ENCODE measurements at regions not wholly inside any gene's neighbourhood (a gene's known extent, or its start where the extent isn't known, plus 50 kb on each side); places are given as distances from the start of the nearest gene placed in this dataset.

DNA sequence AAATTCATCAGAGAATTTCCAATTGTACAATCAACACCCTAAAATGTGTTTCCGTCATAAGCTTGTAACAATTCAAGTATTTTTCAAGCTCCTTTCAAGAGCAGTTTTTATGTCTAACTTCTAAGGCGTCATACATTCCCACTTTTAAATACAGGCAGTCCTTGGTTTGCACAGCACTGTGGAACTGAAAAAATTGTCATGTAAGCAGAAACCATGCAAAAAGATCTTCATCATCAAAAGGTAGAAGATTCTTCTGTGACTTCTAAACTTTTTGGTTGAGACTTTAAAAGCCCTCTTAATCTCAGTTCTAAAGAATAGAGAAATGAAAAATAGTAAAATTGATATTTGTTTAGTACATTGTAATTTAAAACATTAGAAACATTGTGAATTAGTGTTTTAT is 315.6 kb downstream of the TPBG start:
- no peak for DNase-seq

DNA sequence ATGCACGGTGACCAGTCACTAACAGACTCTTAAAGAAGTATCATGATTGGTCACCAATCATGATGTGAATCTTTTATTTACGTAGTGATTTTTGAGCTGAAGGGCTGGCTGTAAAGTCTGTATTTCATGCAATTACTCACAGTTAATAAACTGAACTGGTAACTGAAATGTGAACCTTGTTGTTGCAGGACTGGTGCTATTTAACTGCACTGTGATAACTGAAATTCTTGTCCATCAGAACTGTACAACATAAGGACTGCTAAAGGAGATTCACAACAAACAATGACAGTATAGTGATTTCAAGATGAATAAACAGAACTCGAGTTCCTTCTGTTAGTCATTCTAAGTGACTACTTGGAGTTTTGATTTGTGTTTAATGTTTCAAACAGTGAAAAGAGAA is 316.6 kb downstream of the TPBG start:
- no peak for DNase-seq

DNA sequence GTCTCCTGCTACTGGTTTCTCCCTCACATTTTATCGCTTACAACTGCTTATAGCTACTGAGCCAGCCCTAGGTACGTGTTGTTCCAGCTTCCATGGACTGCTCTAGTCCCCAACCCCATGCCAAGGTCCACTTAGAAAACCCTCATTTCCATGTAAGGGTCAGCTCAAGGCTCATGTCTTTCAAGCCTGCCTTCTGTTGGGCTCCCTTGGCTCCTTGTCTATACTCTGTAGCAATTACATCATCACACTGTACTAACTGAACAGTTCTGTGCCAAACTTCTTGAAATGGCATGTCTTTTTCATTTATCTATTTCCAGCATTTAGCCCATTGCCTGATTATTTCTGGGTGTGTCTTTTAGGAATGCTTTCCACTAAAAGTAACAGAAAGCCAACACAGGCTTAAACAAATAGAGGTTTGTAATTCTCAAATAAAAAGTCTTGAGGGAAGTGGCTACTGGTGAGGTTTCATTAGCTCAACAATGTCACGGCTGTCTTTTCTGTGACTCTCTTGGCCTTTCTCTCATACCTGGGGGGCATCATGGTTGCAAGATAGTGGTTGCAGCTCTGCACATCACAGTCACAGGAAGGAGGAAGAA is 317.6 kb downstream of the TPBG start:
- DNase-seq: no peak

DNA sequence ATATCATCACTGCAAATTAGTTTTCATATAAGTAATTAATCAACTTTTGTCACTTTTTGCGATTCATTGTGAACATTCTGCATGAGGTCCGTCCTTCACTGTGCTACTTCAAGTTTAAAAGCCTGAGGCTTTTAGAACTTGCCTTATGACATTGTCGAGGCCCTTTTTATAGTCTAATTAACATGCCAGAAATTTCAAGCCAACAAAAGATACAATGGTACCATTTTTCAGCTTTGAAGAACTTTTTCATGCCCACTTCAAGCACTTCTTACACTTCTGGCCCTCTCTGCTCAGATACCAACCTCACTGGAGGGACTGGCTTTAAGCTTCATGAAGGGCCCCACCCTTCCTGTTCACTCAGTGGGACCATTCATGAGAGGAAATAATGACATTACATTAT is 323.1 kb downstream of the TPBG start:
- no peak for DNase-seq

DNA sequence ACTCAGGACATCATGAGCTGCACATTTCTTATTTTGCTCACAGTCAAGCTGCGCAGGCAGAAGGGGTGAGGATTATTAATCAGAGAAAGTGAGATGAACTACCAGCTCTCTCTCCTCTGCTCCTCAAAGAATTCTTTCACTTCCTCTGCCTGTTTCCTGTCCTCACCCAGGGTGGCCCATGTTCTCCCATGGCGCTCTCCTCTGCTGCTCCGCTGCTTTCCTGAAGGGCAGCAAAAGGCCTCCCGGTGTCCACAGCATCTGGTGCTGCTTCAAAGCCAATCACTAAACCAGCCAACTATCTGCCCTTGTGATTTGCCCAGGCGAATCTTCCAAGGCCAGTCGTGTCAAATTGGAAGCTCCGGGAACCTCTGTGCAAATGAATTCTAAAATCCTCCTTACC is 324.2 kb downstream of the TPBG start:
- DNase-seq: no peak

DNA sequence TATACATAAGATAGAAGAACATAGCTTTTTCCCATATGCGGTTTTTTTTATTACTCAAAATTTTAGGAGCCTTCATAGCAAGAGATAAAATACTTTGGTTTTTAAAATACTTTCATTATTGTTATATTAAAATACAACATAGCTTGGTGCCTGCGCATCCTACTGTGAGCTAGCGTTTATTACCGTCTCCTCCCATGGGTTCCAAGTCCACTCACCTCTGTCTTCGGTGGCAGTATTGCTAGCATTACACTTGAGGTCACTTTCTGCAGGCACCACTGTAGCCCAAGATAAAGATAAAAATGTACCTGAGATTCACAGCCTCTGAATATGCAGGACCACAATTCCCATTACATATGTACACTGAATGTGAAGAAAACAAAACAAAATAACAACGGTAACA is 326.7 kb downstream of the TPBG start:
- no peak for DNase-seq

DNA sequence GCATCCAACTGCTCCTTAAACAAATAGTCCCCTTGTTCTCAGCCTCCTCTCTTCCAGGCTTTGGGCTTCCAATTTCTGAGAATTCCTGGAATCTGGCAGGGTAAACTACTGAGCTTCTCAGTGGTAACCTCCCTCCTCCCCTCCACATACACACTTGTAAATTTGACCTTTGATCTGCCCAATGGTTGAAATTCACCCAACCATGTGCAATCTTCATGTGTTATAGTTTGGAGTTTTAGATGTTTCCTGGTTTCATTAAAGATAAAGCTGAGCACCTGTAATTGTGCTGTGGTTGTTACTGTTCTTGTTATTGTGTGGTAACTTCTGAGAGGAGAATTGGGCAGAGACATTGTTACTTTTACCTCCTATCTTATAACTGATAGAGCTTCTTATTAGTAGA is 328.4 kb downstream of the TPBG start:
- DNase-seq: no peak

DNA sequence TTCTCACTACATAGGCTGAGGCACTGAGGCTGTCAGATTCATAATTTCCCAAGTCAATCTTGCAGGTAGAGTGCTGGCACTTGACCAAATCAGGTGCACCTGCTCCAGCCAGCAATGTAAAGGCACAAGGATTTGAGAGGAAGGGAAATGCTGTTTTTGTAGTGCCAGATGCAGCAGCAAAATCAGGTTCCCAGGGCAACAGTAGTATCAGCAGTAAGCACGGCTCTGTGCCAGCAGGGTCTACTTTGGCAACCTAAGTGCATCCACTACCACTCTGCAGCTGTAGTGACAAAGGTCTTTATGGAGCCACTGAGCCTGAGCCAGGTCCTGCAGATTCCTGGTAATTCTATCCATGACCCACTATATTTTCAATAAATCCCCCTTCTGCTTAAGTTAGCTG is 329.5 kb downstream of the TPBG start:
- DNase-seq: no peak

DNA sequence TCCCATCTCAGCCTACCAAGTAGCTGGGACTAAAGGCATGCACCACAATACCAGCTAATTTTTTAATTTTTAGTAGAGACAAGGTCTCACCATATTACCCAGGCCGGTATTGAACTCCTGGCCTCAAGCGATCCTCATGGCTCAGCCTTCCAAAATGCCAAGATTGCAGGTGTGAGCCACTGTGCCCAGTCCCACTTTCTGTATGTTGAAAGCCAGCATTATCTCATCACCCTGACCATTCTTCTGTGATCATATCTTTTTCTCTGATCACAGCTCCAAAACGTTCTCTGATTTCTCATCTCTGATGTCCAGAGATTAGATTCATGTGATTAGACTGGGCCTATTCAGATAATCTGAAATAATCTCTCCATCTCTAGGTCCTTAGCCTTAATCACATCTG is 337.7 kb downstream of the TPBG start:
- DNase-seq: no peak

DNA sequence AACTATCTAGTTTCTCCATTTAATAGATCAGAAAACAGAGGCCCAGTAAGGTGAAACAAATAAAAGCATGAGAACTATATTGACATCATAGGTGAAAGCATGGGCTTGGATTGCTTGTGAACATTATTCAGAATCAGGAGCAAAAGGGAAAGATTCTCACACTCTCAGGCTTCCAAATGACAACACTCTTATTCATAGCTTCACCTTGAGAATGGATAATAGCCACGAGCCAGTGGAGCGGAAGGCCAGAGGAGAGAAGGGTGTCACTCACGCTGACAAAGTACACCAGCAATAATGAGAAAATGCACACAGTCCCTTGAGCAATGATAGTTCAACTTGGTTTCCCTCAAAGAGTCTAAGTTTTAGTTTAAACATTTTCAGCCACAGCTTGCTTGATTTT is 339.0 kb downstream of the TPBG start:
- DNase-seq: no peak

DNA sequence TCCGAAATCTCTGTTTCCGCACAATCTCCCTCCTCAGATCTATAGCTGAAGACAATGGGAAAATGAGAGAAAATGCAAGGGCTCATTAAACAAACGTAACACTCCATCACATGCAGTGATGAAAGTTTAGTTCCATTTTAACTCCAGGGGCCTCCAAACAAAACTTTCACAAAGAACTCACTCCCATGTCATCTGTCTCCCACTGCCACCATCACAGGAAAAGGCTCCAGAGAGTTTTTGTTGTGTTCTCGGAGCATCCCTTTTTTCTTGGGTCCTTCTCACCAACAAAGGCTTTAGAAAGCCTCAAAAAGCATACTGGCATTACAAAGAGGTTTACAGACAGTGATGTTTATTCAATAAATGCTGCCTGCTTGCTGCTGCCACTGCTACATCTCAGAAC is 339.6 kb downstream of the TPBG start:
- no peak for DNase-seq

DNA sequence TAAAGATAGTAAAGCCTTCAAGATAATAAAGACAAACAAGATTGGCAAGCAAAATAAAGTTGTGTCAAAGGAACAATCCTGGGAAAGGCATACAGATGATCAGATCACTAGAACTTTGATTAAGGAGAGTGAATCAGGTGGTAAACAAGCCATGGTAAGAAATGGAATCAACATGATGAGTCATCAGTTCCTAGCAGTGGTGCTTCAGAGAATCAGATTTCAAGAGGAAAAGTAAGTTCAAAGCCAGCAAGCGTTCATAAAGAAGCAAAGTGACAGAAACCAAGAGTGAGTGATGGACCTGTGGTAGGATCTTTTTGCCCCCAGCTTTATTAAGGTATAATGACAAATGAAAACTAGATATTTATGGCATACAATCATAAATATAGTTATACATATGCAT is 340.4 kb downstream of the TPBG start:
- DNase-seq: no peak

DNA sequence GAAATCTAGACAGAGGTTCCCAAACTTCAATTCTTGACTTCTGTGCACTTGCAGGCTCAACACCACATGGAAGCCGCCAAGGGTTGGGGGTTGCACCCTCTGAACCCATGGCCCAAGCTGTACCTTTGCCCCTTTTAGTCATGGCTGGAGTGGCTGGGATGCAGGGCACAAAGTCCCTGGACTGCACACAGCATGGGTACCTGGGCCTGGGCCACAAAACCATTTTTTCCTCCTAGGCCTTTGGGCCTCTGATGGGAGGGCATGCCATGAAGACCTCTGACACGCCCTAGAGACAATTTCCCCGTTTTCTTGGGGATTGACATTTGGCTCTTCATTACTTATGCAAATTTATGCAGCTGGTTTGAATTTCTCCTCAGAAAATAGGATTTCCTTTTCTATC is 342.0 kb downstream of the TPBG start:
- no peak for DNase-seq

DNA sequence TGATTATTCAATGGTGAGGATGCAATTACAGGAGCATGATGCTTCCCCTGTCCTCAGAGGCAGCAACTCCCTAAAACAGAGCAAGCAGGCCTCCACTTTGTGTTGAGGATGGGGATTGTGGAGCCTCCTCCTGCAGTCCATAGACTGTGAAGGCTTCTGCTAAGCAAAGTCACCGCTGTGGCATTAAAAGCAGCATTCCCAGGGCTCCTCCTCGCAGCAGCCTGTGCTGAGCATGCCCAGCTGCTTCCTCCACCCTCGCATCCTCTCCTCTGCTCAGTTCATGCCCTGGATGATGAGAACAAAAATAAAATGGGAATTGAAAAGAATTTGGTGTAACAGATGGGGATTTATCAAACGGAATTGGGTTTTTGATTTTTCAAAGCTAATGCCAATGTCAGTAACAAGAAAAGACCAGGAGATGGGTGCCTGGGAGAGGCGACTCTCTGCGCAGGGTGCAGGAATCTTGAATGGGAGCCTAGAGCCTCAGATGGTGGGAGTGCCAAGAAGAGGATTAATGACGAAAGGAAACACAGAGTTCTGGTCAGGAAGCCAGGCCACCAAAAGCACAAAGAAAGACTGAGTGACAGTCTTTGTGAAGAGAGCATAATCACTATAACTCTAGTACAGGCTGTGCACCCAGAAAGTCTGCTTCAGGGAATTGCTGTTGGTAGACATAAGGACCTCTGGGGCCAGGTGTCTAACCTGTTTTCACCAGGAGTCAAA is 347.6 kb downstream of the TPBG start:
- DNase-seq: peak; percentile 11

DNA sequence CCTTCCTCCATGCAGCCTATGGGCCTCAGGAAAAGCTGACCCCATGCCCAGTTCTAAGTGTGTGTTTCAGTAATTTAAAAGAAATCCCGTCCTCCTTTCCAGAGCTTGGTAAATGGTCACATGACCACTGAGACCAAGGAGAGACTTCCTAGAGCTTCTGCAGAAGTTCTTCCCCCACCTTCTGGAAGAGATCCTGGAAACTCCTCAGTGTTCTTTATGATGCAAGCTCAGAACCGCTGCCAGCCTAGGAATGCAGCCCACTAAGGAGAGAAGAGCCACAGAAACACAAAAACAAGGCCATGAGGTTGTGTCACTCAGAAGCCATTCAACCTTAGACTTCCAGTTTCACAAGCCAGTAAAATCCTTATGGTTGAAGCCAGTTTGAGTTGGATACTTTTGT is 348.4 kb downstream of the TPBG start:
- peak; percentile 19 for DNase-seq

DNA sequence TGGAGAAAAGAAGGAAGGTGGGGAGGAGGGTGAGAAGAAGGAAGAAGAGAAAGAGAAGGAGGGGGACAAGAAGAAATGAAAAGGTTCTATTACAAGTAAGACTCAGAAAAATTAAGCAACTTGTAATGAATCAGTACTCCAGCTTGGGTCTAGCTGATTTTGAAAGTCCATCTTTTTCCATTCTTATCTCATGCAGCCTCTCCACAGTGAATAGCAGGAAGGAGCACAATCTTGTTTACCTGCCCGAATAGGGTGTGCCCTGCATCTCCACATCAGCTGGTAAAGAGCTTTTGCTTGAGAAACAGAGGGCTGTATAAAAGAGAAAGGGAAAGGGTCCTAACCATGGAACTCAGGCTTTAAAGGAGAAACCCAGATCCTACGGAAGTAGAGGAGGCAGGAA is 348.8 kb downstream of the TPBG start:
- DNase-seq: no peak

DNA sequence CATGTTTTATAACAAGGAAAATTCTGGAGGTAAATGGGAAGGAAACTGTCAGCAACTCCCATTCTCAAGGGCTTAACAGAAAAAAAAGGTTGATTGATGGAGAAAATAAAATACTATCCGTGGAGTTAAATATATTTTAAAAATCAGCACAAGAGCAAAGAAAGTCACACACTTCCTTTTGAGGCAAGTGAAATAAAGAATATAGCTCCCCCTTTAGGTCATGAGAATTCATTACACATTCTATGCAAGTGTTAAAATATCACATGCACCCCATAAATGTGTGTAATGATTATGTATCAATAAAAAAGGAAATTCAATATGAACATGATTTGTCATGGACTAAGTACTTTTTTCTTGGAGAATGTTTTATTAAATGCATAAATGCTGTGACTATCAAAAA is 349.2 kb downstream of the TPBG start:
- peak; percentile 9 for DNase-seq

DNA sequence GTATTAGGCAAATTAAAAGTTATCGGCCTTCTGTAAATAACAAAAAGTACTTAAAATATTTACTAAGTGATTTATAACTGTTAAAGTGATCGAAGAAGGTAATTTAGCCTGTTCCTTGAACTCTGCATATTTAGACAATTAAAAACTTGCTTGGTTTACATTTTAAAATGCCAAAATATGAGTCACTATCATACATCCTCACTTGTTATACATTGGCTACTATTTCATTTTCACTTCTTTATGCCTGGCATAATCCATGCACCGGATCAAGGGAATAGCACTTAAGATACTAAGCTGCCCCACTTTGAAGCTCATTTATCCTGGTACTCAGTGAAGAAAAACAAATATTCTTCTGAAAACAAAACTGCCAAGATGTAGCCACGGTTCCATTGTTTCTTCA is 344.6 kb downstream of the UBE3D start:
- no peak for DNase-seq

DNA sequence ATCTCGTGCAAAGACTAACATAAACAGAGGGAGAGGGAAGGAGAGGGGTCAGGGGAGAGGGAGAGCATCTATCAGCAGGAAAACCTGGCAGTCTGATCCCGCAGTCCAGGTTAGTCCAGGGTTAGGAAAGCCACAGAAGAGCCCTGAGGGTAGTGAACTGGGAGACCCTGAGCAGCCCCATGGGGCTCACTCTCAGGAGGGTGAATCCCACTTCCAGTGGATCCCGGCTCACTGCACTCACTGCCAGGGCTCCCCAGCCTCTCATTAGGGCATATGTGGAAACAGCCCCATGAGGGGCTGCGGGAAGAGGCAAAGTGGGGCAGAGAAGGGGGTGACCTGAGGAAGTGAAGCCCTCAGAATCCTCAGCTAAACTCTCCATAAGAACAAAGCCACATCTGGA is 329.9 kb downstream of the UBE3D start:
- DNase-seq: no peak

DNA sequence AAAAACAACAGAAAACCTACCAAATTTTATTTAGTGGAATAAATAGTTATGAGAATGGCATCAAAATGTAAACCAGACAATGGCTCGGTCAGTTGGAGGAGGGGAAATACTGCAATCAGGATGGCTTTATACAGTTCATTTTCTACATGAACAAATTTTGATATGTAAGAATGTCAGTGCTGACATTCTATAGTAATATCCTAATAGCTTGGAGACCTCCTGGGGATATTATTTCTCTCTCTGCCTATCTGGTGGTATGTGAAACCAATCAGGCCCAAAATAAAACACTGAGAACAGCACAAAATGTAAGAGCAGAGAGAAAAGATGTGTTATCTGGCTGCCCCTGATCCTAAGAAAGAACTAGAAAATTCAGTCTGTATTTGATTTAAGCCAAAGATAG is 327.7 kb downstream of the UBE3D start:
- DNase-seq: no peak

DNA sequence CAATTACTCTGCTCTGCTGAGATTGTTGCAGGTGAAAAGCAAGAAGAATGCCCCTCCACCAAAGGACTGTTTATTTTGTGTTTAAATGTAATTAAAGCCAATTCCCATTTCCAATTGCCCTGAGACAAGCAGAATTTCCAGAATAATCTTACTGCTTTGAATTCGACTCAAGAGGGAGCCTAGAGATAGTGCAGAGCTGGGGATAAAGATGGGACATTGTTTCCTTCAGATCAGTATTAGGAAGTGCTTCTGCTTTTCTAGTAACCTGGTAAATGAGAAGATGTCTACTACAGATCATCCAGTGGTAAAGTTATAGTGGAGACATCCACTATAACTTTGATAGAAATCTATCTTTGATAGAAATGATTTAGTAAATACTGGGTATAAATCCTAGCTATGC is 326.9 kb downstream of the UBE3D start:
- DNase-seq: no peak

DNA sequence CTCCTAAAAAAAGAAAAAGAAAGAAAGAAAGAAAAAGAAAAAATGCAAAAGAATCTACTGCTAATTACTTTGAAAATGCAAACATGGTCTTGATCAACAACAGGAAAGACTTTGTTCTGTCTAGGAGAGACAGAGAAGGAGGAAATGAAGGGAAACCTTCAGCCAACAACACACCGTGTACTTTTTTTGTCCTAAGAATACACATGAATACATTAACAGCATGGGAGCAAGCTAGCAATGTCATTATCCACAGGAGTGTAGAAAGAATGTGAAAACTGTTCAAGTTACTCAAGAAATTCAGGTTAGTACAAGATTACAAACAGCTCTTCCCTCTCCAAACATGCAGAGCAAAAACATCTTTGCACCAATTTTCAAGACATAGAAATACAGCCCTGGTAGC is 326.3 kb downstream of the UBE3D start:
- DNase-seq: no peak

DNA sequence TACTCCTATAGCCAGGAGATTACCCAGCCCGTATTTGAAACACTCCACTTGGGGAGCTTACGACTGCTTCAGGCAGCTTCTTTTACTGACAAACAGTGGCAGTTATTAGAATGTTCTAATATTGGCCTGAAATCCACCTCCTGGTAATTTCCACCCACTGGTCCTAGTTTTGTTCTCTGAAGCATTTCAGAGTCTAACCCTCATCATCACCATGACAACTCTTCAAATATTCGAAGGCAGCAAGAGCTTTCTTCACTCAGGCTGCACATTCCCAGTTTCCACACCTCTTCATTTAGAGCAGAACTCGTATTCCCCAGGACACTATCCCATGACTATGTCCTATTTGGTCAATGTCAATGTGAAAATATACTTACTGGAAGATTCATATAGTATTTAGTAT is 325.6 kb downstream of the UBE3D start:
- DNase-seq: no peak

DNA sequence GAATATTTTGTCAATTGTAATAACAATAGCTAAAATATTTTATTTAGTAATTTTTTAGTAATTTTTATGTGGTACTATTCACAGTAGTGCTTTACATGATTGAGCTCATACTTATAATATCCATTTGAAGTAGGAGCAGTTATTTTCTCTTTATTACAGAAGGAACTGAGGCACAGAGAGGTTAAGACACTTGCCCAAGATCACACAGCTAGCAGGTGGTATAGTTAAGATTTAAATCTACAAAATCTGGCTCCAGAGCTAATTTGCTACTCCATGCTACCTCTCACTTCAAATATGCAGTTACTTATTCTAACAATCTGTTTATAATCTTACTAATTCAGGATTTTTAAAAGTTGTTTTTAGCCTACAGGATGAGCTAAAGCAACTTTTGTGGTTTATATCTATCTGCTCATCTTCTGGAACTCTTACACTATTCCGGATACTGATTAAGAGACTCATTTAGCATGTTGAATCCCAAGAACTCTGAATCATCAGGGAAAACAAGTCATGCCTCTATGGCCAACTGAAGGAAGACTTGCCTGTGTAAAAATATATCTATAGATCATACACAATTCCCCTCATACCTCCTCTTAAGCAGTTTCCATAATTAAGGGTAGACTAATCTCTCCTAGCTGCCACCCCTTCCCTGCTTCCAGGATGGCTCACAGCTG is 324.2 kb downstream of the UBE3D start:
- peak; percentile 29 for DNase-seq

Measured in fibroblast of skin of back (primary cell).